GM23338 (cell line): ENCODE measurements at regions not wholly inside any gene's neighbourhood (a gene's known extent, or its start where the extent isn't known, plus 50 kb on each side); places are given as distances from the start of the nearest gene placed in this dataset.
A peak's percentile ranks its signal among the peaks of the same experiment; 100 is the strongest.

Source experiments
- ATAC-seq: fragments of 200-7000 bp; cut with Tn5 transposase; 3 replicates; pipeline ENCODE4 v1.9.1; 2020
- DNase-seq: peaks from one replicate; pipeline ENCODE4 v3.0.0-alpha.2; 2015; ENCODE audit warnings: low spot score
- H2AFZ ChIP-seq: fragments of 200-600 bp; sonication (generic); 2 replicates; pipeline ENCODE4 v1.8.0; 2016; ENCODE audit warnings: antibody characterized with exemption, mild to moderate bottlenecking, moderate library complexity
- H3F3A ChIP-seq: fragments of 200-600 bp; sonication (generic); replicated peaks from 2 replicates; pipeline ENCODE4 v1.8.0; 2017; ENCODE audit warnings: antibody characterized with exemption, mixed run types, low read depth
- H3K27ac ChIP-seq: fragments of 200-600 bp; sonication (generic); 2 replicates; pipeline ENCODE4 v1.6.1; 2016; ENCODE audit warnings: low read depth
- H3K27me3 ChIP-seq: fragments of 200-600 bp; sonication (generic); 2 replicates; pipeline ENCODE4 v1.8.0; 2016; ENCODE audit warnings: mild to moderate bottlenecking, mixed run types, moderate library complexity; ENCODE audit not compliant: insufficient read depth
- H3K36me3 ChIP-seq: fragments of 200-600 bp; sonication (generic); 2 replicates; pipeline ENCODE4 v1.8.0; 2016; ENCODE audit warnings: mild to moderate bottlenecking; ENCODE audit not compliant: insufficient read depth
- H3K4me1 ChIP-seq: fragments of 200-600 bp; sonication (generic); 2 replicates; pipeline ENCODE4 v1.8.0; 2016; ENCODE audit warnings: mild to moderate bottlenecking, moderate library complexity; ENCODE audit not compliant: insufficient read depth
- H3K4me2 ChIP-seq: fragments of 200-600 bp; sonication (generic); 2 replicates; pipeline ENCODE4 v1.7.1; 2017; ENCODE audit warnings: mixed run types
- H3K4me3 ChIP-seq: fragments of 200-600 bp; sonication (generic); 2 replicates; pipeline ENCODE4 v1.6.1; 2016; ENCODE audit warnings: mixed run types
- H3K79me2 ChIP-seq: fragments of 200-600 bp; sonication (generic); replicated peaks from 2 replicates; pipeline ENCODE4 v1.8.0; 2017; ENCODE audit warnings: mild to moderate bottlenecking; ENCODE audit not compliant: insufficient read depth
- H3K9me2 ChIP-seq: fragments of 200-600 bp; sonication (generic); 2 replicates; pipeline ENCODE4 v1.8.0; 2017; ENCODE audit not compliant: insufficient read depth
- H4K20me1 ChIP-seq: fragments of 200-600 bp; sonication (generic); replicated peaks from 2 replicates; pipeline ENCODE4 v1.8.0; 2017; ENCODE audit warnings: mild to moderate bottlenecking; ENCODE audit not compliant: insufficient read depth
- H3K27ac Mint-ChIP-seq: 2 replicates; pipeline ENCODE4 v1.8.0; 2020; ENCODE audit warnings: inconsistent platforms, mild to moderate bottlenecking, moderate library complexity, mixed read lengths
- H3K27me3 Mint-ChIP-seq: 3 replicates; pipeline ENCODE4 v1.8.0; 2022; ENCODE audit warnings: low read depth, mild to moderate bottlenecking, moderate library complexity, mixed read lengths, inconsistent platforms; ENCODE audit not compliant: insufficient read depth, poor library complexity
- H3K36me3 Mint-ChIP-seq: 3 replicates; pipeline ENCODE4 v1.8.0; 2021; ENCODE audit warnings: low read depth, mild to moderate bottlenecking, inconsistent platforms, moderate library complexity, mixed read lengths
- H3K4me1 Mint-ChIP-seq: 3 replicates; pipeline ENCODE4 v1.8.0; 2020; ENCODE audit warnings: mild to moderate bottlenecking, inconsistent platforms, mixed read lengths
- H3K4me3 Mint-ChIP-seq: 3 replicates; pipeline ENCODE4 v1.8.0; 2021; ENCODE audit warnings: moderate library complexity, mild to moderate bottlenecking, inconsistent platforms, mixed read lengths
- H3K9me3 Mint-ChIP-seq: 3 replicates; pipeline ENCODE4 v1.8.0; 2020; ENCODE audit warnings: moderate library complexity, mild to moderate bottlenecking, inconsistent platforms, mixed read lengths
- CREB1 ChIP-seq: fragments of 250-450 bp; sonication (Bioruptor Pico); IDR thresholded peaks from 2 replicates; pipeline ENCODE4 v1.5.0; 2020; ENCODE audit warnings: low read depth, mild to moderate bottlenecking, moderate library complexity
- EZH2phosphoT487 ChIP-seq: fragments of 200-600 bp; sonication (generic); IDR thresholded peaks from one replicate; pipeline ENCODE4 v1.8.1; 2018; ENCODE audit warnings: antibody characterized with exemption; ENCODE audit not compliant: unreplicated experiment
- JUNB ChIP-seq: IDR thresholded peaks from one replicate; pipeline ENCODE4 v1.6.1; 2016; ENCODE audit warnings: antibody characterized with exemption; ENCODE audit not compliant: unreplicated experiment
- NANOG ChIP-seq: IDR thresholded peaks from 2 replicates; pipeline ENCODE4 v1.6.1; 2016; ENCODE audit warnings: antibody characterized with exemption, borderline replicate concordance
- STAT1 ChIP-seq: IDR thresholded peaks from one replicate; pipeline ENCODE4 v1.6.1; 2016; ENCODE audit warnings: antibody characterized with exemption; ENCODE audit not compliant: unreplicated experiment
- ZNF114 ChIP-seq: fragments of 250-450 bp; sonication (Bioruptor Pico); IDR thresholded peaks from 2 replicates; pipeline ENCODE4 v1.5.0; 2020; ENCODE audit warnings: mild to moderate bottlenecking, moderate library complexity
- ZNF331 ChIP-seq: fragments of 250-450 bp; sonication (Bioruptor Pico); IDR thresholded peaks from 2 replicates; pipeline ENCODE4 v1.5.0; 2020; ENCODE audit warnings: low read depth, mild to moderate bottlenecking, moderate library complexity
- ZNF462 ChIP-seq: fragments of 250-450 bp; sonication (Bioruptor Pico); IDR thresholded peaks from 2 replicates; pipeline ENCODE4 v1.5.0; 2020; ENCODE audit warnings: mild to moderate bottlenecking, moderate library complexity
- TF ChIP-seq, protein P1 (sequence below), 2 experiments: fragments of 200-600 bp in 1 of 2; sonication (generic) in 1 of 2; conservative IDR thresholded peaks; 2 replicates each; pipeline versions ENCODE4 v1.5.1 to v1.6.1; 2016 to 2017; ENCODE audit warnings: antibody characterized with exemption in 2 of 2, low read depth in 2 of 2, mild to moderate bottlenecking in 2 of 2, moderate library complexity in 1 of 2
- TF ChIP-seq, protein P2 (sequence below): IDR thresholded peaks from one replicate; pipeline ENCODE4 v1.6.1; 2018; ENCODE audit warnings: antibody characterized with exemption; ENCODE audit not compliant: unreplicated experiment

GRCh38 chr10:44009891-44010632, 361.4 kb upstream of the ZNF32 start (continued):
- TF ChIP-seq, protein P1, sequence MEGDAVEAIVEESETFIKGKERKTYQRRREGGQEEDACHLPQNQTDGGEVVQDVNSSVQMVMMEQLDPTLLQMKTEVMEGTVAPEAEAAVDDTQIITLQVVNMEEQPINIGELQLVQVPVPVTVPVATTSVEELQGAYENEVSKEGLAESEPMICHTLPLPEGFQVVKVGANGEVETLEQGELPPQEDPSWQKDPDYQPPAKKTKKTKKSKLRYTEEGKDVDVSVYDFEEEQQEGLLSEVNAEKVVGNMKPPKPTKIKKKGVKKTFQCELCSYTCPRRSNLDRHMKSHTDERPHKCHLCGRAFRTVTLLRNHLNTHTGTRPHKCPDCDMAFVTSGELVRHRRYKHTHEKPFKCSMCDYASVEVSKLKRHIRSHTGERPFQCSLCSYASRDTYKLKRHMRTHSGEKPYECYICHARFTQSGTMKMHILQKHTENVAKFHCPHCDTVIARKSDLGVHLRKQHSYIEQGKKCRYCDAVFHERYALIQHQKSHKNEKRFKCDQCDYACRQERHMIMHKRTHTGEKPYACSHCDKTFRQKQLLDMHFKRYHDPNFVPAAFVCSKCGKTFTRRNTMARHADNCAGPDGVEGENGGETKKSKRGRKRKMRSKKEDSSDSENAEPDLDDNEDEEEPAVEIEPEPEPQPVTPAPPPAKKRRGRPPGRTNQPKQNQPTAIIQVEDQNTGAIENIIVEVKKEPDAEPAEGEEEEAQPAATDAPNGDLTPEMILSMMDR (conservative IDR thresholded peaks at IDR 0.05; ENCODE audit: low read depth in 2 of 2) = no peak
- TF ChIP-seq, protein P2, sequence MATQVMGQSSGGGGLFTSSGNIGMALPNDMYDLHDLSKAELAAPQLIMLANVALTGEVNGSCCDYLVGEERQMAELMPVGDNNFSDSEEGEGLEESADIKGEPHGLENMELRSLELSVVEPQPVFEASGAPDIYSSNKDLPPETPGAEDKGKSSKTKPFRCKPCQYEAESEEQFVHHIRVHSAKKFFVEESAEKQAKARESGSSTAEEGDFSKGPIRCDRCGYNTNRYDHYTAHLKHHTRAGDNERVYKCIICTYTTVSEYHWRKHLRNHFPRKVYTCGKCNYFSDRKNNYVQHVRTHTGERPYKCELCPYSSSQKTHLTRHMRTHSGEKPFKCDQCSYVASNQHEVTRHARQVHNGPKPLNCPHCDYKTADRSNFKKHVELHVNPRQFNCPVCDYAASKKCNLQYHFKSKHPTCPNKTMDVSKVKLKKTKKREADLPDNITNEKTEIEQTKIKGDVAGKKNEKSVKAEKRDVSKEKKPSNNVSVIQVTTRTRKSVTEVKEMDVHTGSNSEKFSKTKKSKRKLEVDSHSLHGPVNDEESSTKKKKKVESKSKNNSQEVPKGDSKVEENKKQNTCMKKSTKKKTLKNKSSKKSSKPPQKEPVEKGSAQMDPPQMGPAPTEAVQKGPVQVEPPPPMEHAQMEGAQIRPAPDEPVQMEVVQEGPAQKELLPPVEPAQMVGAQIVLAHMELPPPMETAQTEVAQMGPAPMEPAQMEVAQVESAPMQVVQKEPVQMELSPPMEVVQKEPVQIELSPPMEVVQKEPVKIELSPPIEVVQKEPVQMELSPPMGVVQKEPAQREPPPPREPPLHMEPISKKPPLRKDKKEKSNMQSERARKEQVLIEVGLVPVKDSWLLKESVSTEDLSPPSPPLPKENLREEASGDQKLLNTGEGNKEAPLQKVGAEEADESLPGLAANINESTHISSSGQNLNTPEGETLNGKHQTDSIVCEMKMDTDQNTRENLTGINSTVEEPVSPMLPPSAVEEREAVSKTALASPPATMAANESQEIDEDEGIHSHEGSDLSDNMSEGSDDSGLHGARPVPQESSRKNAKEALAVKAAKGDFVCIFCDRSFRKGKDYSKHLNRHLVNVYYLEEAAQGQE = no peak
- TF ChIP-seq JUNB (no peak), EZH2phosphoT487 (no peak), ZNF331 (CRISPR knock-in tag) (no peak)

GRCh38 chr10:44008917-44009709, 360.4 kb upstream of the ZNF32 start:
- H3K4me3 Mint-ChIP-seq = no peak overlapping the region
- 0 out of 2 replicates have a peak, but pooled peaks cover 4% of the 10 kb centered on the region for H3K9me2 ChIP-seq
- DNase-seq (no peak), ATAC-seq (no peak)
- no peaks in the 10 kb centered on the region for H3K36me3 ChIP-seq
- H3K4me2 ChIP-seq = no peak overlapping the region
- no peaks in the 10 kb centered on the region for H3K27me3 ChIP-seq
- peaks cover 3% of the 10 kb centered on the region for H3K27me3 Mint-ChIP-seq
- no peaks in the 10 kb centered on the region for H3K4me1 ChIP-seq
- no peaks in the 10 kb centered on the region for H3K79me2 ChIP-seq
- H3K4me1 Mint-ChIP-seq = no peaks in the 10 kb centered on the region; the same call in 2 of the 3 replicates
- H3K9me3 Mint-ChIP-seq = no peaks in the 10 kb centered on the region; the same call in 2 of the 3 replicates
- 0 out of 2 replicates have a peak overlapping the region, but pooled peaks have one; percentile 14 for H2AFZ ChIP-seq
- no peak overlapping the region for H3K27ac ChIP-seq
- no peaks in the 10 kb centered on the region; the same call in 2 of the 3 replicates for H3K36me3 Mint-ChIP-seq
- H4K20me1 ChIP-seq = no peaks in the 10 kb centered on the region
- no peaks in the 10 kb centered on the region for H3F3A ChIP-seq
- H3K4me3 ChIP-seq = no peak overlapping the region
- H3K27ac Mint-ChIP-seq = no peak overlapping the region
- TF ChIP-seq ZNF331 (CRISPR knock-in tag) (no peak), EZH2phosphoT487 (no peak), STAT1 (no peak), ZNF114 (CRISPR knock-in tag) (no peak), CREB1 (no peak), NANOG (no peak), ZNF462 (no peak)
